Fibroblast of lung (primary cell): ENCODE measurements at regions not wholly inside any gene's neighbourhood (a gene's known extent, or its start where the extent isn't known, plus 50 kb on each side); places are given as distances from the start of the nearest gene placed in this dataset.
"Not testable (repeated sequence)": the region's sequence is repeated elsewhere in the genome, so short reads cannot be mapped to it uniquely, and the experiment has no call there.

Source experiments
- CTCF ChIP-seq, 2 donors: IDR thresholded peaks in 1 of 2; conservative IDR thresholded peaks in 1 of 2; 1 replicate in 1 of 2; 2 replicates in 1 of 2; pipeline ENCODE4 v1.5.1; 2011 to 2012; ENCODE audit warnings: low read length in 2 of 2, control low read depth in 1 of 2, inconsistent platforms in 1 of 2, low read depth in 1 of 2, mild to moderate bottlenecking in 1 of 2
- EZH2 ChIP-seq: IDR thresholded peaks from 2 replicates; pipeline ENCODE4 v1.5.1; 2012; ENCODE audit warnings: low read length, control low read depth, mild to moderate bottlenecking; ENCODE audit errors: missing control alignments

DNA sequence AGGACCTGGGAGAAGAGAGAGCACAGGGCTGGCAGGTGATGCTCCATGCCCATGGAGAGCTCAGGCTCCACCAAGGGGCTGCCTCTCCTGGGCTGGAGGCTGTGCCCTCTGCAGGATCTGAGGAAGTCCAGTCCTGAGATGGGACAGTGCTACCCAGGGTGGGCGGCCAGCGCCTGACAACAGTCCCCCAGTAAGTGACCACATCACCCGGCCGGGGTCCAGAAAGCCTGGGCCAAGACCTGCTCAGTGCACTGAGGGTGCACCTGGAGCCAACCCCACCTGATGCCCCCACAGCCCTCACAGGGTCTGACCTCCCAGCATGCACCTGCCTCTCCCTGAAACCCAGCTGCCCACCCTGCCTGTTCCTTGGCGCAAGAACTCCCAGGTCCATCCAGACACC is 227.7 kb downstream of the CWH43 start:
- TF ChIP-seq EZH2; CTCF (conservative IDR thresholded peaks at IDR 0.05 in 1 of 2, IDR thresholded peaks at IDR 0.05 in 1 of 2; ENCODE audit: low read depth in 1 of 2, low read length in 2 of 2): not testable (repeated sequence)
